ENCODE measurements at regions not wholly inside any gene's neighbourhood (a gene's known extent, or its start where the extent isn't known, plus 50 kb on each side); places are given as distances from the start of the nearest gene placed in this dataset.

DNA sequence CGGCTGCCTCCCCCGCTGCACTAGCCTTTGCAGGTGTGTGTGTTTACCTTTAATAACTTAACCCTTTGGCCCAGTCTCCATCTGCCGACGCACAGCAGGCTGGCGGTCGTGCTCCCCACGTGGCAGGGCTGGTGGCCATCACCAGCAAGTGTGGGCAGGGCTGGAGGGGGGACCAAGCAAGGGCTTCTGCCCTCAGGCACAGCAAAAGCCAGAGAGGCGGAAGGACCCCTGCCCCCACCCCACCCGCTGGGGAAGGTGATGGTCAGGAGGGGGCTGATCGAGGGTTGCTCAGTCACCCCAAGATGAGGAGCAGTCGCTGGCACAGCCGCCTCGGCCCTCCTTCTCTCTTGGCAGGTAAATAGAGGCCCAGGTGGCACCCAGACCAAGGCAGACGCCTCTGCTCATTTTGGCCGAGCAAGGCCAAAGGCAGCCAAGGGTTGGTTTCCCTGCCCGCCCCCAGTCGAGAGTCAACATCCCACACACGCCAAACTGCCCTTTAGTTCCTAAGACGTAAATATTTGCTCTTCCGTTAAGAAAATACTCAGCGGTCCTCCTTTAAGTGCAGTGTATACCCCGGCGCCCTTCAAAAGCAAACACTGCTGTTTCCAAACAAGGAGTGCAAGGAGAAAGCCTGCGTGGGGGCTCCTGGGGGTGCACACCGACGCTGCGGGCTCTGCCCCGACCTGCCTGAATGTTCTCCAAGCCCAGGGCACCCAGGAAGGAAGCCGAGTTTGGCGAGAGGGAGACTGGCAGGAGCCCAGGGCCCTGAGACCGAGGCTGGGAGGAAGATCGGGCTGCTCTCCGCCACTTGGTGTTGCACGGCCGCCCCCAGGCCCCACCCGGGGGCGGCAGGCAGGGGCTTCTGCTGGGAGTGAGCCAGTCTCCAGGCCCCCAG is 82.7 kb downstream of the SIK1 start:
- TF ChIP-seq EZH2 (IDR thresholded peaks at IDR 0.05) (no peak), POLR2AphosphoS5 (IDR thresholded peaks at IDR 0.05; ENCODE audit: borderline replicate concordance, low read depth, low read length) (no peak), FOXP2 (optimal IDR thresholded peaks at IDR 0.05; ENCODE audit: control extremely low read depth, extremely low read length, insufficient read depth) (no peak)

All from SK-N-MC (cell line).